ENCODE measurements at regions not wholly inside any gene's neighbourhood (a gene's known extent, or its start where the extent isn't known, plus 50 kb on each side); places are given as distances from the start of the nearest gene placed in this dataset.

GRCh38 chr2:12083081-12083581, 336.7 kb downstream of the LPIN1 start:
- TF ChIP-seq POLR2A (IDR thresholded peaks at IDR 0.05; ENCODE audit: low read length) (no peak), CTCF (IDR thresholded peaks at IDR 0.05) (no peak), KDM1A (IDR thresholded peaks at IDR 0.05; ENCODE audit: low read depth) (no peak), E2F6 (IDR thresholded peaks at IDR 0.05; ENCODE audit: borderline replicate concordance, low read depth) (no peak), HOXB5 (CRISPR knock-in tag; IDR thresholded peaks at IDR 0.05) (no peak)

Data from A549 (cell line).